SK-N-SH (cell line): ENCODE measurements at regions not wholly inside any gene's neighbourhood (a gene's known extent, or its start where the extent isn't known, plus 50 kb on each side); places are given as distances from the start of the nearest gene placed in this dataset.
A peak's percentile ranks its signal among the peaks of the same experiment; 100 is the strongest.

Experiments used
- CTCF ChIP-seq: fragments of 200-600 bp; sonication (generic); IDR thresholded peaks from 2 replicates; pipeline ENCODE4 v1.6.1; 2017; ENCODE audit warnings: antibody characterized with exemption, mild to moderate bottlenecking, moderate library complexity
- RCOR1 ChIP-seq: fragments of 150-350 bp; IDR thresholded peaks from 2 replicates; pipeline ENCODE4 v1.6.1; 2017; ENCODE audit warnings: antibody characterized with exemption, low read length
- YY1 ChIP-seq: IDR thresholded peaks from 2 replicates; pipeline ENCODE4 v1.4.0; 2012; ENCODE audit warnings: low read depth, mild to moderate bottlenecking

DNA sequence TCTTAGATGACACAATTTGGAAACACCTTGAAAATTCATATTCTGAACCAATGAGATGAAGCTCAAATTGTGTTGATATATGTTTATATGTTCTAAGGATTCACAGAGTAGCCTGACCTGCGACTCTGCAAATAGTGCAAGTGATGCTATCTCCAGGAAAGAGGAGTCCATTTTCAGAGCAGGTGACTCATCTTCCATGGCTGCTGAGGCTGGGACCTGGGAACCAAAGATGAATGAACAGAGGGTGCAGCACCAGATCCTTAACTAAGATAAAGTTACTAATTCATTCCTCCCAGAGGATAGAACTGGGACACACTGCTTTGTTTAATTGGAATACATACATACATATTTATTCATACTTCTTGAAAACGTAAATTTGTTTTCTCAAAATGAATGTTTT is 240.6 kb upstream of the SEMA3C start:
- TF ChIP-seq CTCF: no peak
- TF ChIP-seq RCOR1: no peak; the same call in 1 of the 2 replicates
- peak; percentile 87 for TF ChIP-seq YY1
